Esophagus squamous epithelium (tissue), 4 donors: ENCODE measurements at regions not wholly inside any gene's neighbourhood (a gene's known extent, or its start where the extent isn't known, plus 50 kb on each side); places are given as distances from the start of the nearest gene placed in this dataset.

Experiments used
- CTCF ChIP-seq, 6 experiments: fragments of 450-650 bp in 4 of 6; fragments of 200-600 bp in 2 of 6; sonication (generic) in 2 of 6; IDR thresholded peaks; one replicate each; pipeline ENCODE4 v1.5.1; 2016 to 2019; ENCODE audit warnings: antibody characterized with exemption in 6 of 6, mild to moderate bottlenecking in 4 of 6, moderate library complexity in 4 of 6
- POLR2A ChIP-seq, 4 donors: fragments of 450-650 bp; IDR thresholded peaks; one replicate each; pipeline ENCODE4 v1.6.1; 2017; ENCODE audit warnings: antibody characterized with exemption in 4 of 4, mild to moderate bottlenecking in 4 of 4, moderate library complexity in 3 of 4

GRCh38 chr5:68122439-68123328 lies 92.9 kb upstream of the PIK3R1 start:
- TF ChIP-seq CTCF (IDR thresholded peaks at IDR 0.05) (no peak), POLR2A (IDR thresholded peaks at IDR 0.05) (no peak)
